ENCODE measurements at regions not wholly inside any gene's neighbourhood (a gene's known extent, or its start where the extent isn't known, plus 50 kb on each side); places are given as distances from the start of the nearest gene placed in this dataset.
A peak's percentile ranks its signal among the peaks of the same experiment; 100 is the strongest.

DNA sequence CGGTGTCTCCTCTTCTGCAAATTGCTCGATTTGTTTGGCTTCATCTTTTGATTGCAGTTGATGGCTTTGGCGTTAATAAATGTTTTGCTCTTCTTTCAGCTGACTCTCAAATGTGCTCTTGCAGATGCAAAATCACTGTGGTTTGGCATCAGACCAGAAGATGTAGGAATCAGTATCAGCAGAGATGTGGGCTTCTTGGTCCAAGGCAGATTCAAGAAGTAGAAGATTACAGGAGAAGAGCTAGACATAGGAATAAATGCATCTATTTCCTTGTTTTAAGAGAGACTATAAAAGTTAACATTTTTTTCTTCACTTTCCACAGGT, 59.8 kb upstream of the BACH1 start:
- TF ChIP-seq JUND (IDR thresholded peaks at IDR 0.05; ENCODE audit: low read depth): no peak
- in situ Hi-C loops (cut with HindIII; ENCODE audit: low pct_unique_long_range_greater_than_20kb, low sequenced_read_pairs): no loop called here
- DNase-seq (ENCODE audit: low read depth in 1 of 2, low spot score in 1 of 2): no peak

DNA sequence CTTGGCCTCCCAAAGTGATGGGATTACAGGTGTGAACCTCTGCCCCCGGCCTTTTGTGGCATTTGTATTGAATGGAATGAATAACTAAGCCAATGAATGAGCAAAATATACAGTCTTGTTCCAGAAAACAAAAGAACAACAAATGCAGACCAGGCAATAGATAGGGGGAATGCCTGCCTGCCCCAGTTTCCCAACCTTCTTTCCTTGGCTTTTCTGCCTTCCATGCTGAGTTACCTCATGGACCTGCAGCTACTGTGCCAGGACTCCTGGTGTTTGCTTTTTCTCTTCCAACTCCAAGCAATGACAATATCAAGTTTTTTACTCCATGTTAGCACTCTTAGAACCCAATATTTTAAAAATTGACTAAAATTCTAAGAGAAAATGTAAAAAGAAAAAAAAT, 58.6 kb upstream of the BACH1 start:
- TF ChIP-seq JUND (IDR thresholded peaks at IDR 0.05; ENCODE audit: low read depth): no peak
- in situ Hi-C loops (cut with HindIII; ENCODE audit: low pct_unique_long_range_greater_than_20kb, low sequenced_read_pairs): no loop called here
- no peak for DNase-seq (ENCODE audit: low read depth in 1 of 2, low spot score in 1 of 2)

DNA sequence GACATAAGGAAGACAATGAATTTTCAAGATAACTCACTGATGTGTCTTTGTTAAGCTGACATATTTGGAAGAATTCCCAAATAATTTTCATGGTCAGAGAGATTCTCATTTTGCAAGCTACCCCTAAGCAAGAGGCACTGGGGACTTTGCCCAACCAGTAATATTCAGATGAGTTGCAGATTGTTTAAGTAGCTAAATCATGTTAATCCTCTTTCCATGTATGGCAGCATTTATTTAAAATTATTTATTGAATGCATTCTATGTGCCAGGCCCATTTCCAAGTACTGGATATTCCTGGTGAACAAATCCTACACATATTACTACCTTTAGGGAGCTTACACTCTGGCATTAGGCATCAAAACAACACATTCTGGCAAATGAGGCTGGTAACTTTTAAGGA, 56.5 kb upstream of the BACH1 start:
- no peak for DNase-seq (ENCODE audit: low read depth in 1 of 2, low spot score in 1 of 2)
- TF ChIP-seq JUND (IDR thresholded peaks at IDR 0.05; ENCODE audit: low read depth): no peak
- in situ Hi-C loops (cut with HindIII; ENCODE audit: low pct_unique_long_range_greater_than_20kb, low sequenced_read_pairs): no loop called here

DNA sequence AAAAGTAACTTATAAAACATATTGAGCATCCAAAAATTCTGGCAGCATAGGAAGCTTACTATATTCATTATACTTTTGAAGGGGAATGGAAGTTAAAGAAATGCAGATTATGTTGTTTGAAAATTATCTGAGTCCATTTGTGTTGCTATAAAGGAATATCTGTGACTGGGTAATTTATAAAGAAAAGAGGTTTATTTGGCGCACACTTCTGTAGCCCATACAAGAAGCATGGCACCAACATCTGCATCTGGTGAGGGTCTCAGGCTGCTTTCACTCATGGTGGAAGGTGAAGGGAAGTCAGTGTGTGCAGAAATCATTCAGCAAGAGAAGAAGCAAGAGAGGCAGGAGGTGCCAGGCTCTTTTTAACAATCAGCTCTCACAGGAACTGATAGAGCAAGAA, 55.5 kb upstream of the BACH1 start:
- no peak for TF ChIP-seq JUND (IDR thresholded peaks at IDR 0.05; ENCODE audit: low read depth)
- in situ Hi-C loops (cut with HindIII; ENCODE audit: low pct_unique_long_range_greater_than_20kb, low sequenced_read_pairs): no loop called here
- no peak for DNase-seq (ENCODE audit: low read depth in 1 of 2, low spot score in 1 of 2)

DNA sequence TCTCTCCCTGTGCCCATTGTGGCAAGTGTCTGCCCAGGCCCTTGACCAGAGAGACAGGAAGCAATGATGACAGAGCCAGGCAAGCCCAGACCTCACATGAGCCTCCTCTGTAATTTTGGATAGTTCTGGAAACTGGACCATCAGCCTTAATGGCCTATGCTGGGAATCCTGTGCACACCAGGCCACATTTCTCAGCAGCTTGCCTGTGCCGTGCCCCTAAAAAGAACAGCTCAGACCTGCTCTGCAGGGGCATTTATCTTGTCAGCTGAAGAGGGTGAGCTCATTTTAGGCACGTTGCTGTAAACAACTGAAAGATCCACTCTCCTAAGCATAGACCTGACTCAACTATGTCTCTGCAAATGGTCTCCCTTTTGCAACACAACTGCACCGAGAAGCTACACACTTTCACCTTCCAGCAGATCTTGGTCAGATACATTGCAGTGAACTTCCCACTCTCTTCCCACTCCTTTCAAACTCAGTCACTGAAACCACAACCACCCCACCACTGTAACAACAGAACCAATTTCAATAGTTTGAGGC, 53.5 kb upstream of the BACH1 start:
- in situ Hi-C loops (cut with HindIII; ENCODE audit: low pct_unique_long_range_greater_than_20kb, low sequenced_read_pairs): no loop called here
- no peak for TF ChIP-seq JUND (IDR thresholded peaks at IDR 0.05; ENCODE audit: low read depth)
- DNase-seq (ENCODE audit: low read depth in 1 of 2, low spot score in 1 of 2): peak in 1 of 2 experiments; percentile 25

DNA sequence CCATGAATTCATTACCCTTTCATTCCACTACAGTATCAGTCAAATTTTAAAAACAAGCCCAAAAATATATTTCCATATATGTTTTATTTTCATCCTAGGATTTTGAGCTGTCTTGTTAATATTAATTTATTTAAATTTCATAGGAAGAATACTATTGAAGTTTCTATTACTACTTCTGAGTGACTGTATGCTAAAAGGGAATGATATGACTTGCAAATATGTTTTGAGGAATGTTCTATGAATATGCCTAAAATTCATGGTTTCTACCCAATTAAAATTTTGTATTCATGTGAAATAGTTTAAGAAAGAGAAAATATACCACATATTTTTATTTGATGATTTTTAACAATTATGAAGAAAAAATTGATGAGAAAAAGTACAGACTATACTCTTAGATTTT, 52.9 kb upstream of the BACH1 start:
- TF ChIP-seq JUND (IDR thresholded peaks at IDR 0.05; ENCODE audit: low read depth): no peak
- no peak for DNase-seq (ENCODE audit: low read depth in 1 of 2, low spot score in 1 of 2)
- in situ Hi-C loops (cut with HindIII; ENCODE audit: low pct_unique_long_range_greater_than_20kb, low sequenced_read_pairs): no loop called here

DNA sequence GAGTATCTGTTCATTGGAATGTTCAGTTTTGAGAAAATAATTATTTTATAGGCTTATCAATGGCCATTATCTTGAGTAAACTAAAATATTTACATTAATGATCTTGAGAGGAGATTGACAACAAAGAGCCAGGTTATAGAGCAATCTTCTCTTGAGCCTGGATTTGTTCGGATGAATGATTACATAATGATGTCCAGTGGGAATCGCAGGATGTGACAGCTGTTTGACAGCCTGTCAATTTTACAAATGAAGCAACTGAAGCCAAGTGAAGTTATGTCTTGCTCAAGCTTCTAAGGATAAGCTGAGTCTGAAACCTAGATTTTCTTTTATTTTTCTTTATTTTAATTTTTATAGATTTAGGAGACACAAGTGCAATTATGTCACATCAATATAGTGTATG, 52.1 kb upstream of the BACH1 start:
- TF ChIP-seq JUND (IDR thresholded peaks at IDR 0.05; ENCODE audit: low read depth): no peak
- in situ Hi-C loops (cut with HindIII; ENCODE audit: low pct_unique_long_range_greater_than_20kb, low sequenced_read_pairs): no loop called here
- no peak for DNase-seq (ENCODE audit: low read depth in 1 of 2, low spot score in 1 of 2)

DNA sequence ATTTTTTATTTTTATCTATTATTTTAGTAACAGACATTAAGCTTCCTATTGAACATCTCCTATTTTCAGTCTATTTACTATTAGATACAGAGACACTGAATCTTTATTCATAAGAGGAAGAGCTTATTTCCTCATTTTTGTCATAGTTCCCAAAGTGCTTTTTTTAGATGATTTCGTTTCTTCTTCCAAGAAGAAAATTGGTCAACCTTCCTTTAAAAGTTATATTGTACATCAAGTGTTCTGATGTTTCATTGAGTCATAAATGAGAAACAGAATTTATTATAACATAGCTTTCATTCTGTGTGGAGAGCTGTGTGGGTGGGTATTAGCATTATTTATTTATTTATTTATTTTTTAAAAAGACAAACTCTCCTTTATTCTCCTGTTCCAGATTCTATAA, 50.6 kb upstream of the BACH1 start:
- no peak for DNase-seq (ENCODE audit: low read depth in 1 of 2, low spot score in 1 of 2)
- in situ Hi-C loops (cut with HindIII; ENCODE audit: low pct_unique_long_range_greater_than_20kb, low sequenced_read_pairs): no loop called here
- TF ChIP-seq JUND (IDR thresholded peaks at IDR 0.05; ENCODE audit: low read depth): no peak

Measured in T47D (cell line).